B cell (primary cell): ENCODE measurements at regions not wholly inside any gene's neighbourhood (a gene's known extent, or its start where the extent isn't known, plus 50 kb on each side); places are given as distances from the start of the nearest gene placed in this dataset.

Experiments used
- ATAC-seq: fragments of 200-7000 bp; cut with Tn5 transposase; one replicate; pipeline ENCODE4 v1.10.0; 2021; ENCODE audit warnings: low read depth, mild to moderate bottlenecking, moderate number of reproducible peaks, moderate library complexity
- CTCF ChIA-PET: fragments of 350-600 bp; sonication (Branson Sonifier 250); formaldehyde crosslinking; loops from one replicate; lab custom pipeline; 2021; ENCODE audit warnings: antibody characterized with exemption, inconsistent platforms; lab: Charles Lee
- POLR2A ChIA-PET: fragments of 350-600 bp; sonication (Branson Sonifier 250); formaldehyde crosslinking; loops from one replicate; lab custom pipeline; 2021; ENCODE audit warnings: antibody characterized with exemption; lab: Charles Lee
- DNase-seq: peaks from one replicate; pipeline ENCODE4 v3.0.0; 2013
- H2AFZ ChIP-seq: 2 replicates; pipeline ENCODE4 v1.6.1; 2012; ENCODE audit warnings: mild to moderate bottlenecking, low read depth, low read length; ENCODE audit not compliant: insufficient read depth, poor library complexity, severe bottlenecking
- H3K27ac ChIP-seq, 2 donors: 1 replicate in 1 of 2; 2 replicates in 1 of 2; pipeline ENCODE4 v1.5.1; 2012 to 2013; ENCODE audit warnings: low read length in 2 of 2, mild to moderate bottlenecking in 2 of 2, moderate library complexity in 1 of 2
- H3K27me3 ChIP-seq, 4 experiments: fragments of 200-600 bp in 1 of 4; sonication (generic) in 1 of 4; replicated peaks in 1 of 4; 1 replicate in 2 of 4; 2 replicates in 2 of 4; pipeline versions ENCODE4 v1.6.1 to v1.7.0; 2013 to 2016; ENCODE audit warnings: low read length in 3 of 4, mild to moderate bottlenecking in 2 of 4, mixed read lengths in 1 of 4, moderate library complexity in 1 of 4; ENCODE audit not compliant: insufficient read depth in 4 of 4, control insufficient read depth in 3 of 4; ENCODE audit errors: control extremely low read depth in 1 of 4
- H3K36me3 ChIP-seq, 2 experiments: replicated peaks in 1 of 2; 1 replicate in 1 of 2; 2 replicates in 1 of 2; pipeline versions ENCODE4 v1.6.1 to v1.7.1; 2013; ENCODE audit warnings: low read length in 1 of 2; ENCODE audit not compliant: insufficient read depth in 2 of 2, control insufficient read depth in 1 of 2; ENCODE audit errors: control extremely low read depth in 1 of 2, extremely low read depth in 1 of 2
- H3K4me1 ChIP-seq, 2 donors: fragments of 200-600 bp in 1 of 2; sonication (generic) in 1 of 2; 1 replicate in 1 of 2; 2 replicates in 1 of 2; pipeline versions ENCODE4 v1.5.1 to v1.6.1; 2013 to 2017; ENCODE audit warnings: low read length in 2 of 2; ENCODE audit not compliant: control insufficient read depth in 2 of 2, insufficient read depth in 2 of 2
- H3K4me2 ChIP-seq: replicated peaks from 2 replicates; pipeline ENCODE3; 2012; ENCODE audit warnings: mild to moderate bottlenecking, low read depth, low read length; ENCODE audit not compliant: poor library complexity, severe bottlenecking
- H3K4me3 ChIP-seq, 5 experiments: fragments of 200-600 bp in 1 of 5; sonication (generic) in 1 of 5; 1 replicate in 3 of 5; 2 replicates in 2 of 5; pipeline versions ENCODE4 v1.5.1 to v1.7.0; 2011 to 2016; ENCODE audit warnings: low read length in 4 of 5, mild to moderate bottlenecking in 4 of 5, low read depth in 2 of 5, control low read depth in 1 of 5, moderate library complexity in 1 of 5; ENCODE audit not compliant: insufficient read depth in 1 of 5; ENCODE audit errors: control extremely low read depth in 1 of 5, extremely low read depth in 1 of 5
- H3K79me2 ChIP-seq: fragments of 200-600 bp; sonication (generic); one replicate; pipeline ENCODE4 v1.6.0; 2016; ENCODE audit warnings: low read length; ENCODE audit not compliant: control insufficient read depth, insufficient read depth
- H3K9ac ChIP-seq: fragments of 200-600 bp; sonication (generic); 2 replicates; pipeline ENCODE4 v1.6.1; 2017; ENCODE audit warnings: mild to moderate bottlenecking, low read length, moderate library complexity
- H3K9me3 ChIP-seq, 3 donors: one replicate each; pipeline versions ENCODE4 v1.6.1 to v1.7.1; 2013; ENCODE audit warnings: low read length in 2 of 3; ENCODE audit not compliant: control insufficient read depth in 2 of 3, insufficient read depth in 1 of 3; ENCODE audit errors: control extremely low read depth in 1 of 3
- H4K20me1 ChIP-seq: 2 replicates; pipeline ENCODE4 v1.6.0; 2012; ENCODE audit warnings: mild to moderate bottlenecking, low read length; ENCODE audit not compliant: insufficient read depth, control insufficient read depth, poor library complexity, severe bottlenecking
- H3K27ac Mint-ChIP-seq: one replicate; pipeline ENCODE4 v1.8.0; 2021; ENCODE audit warnings: mixed read lengths
- H3K27me3 Mint-ChIP-seq: one replicate; pipeline ENCODE4 v1.8.0; 2021; ENCODE audit warnings: mixed read lengths
- H3K4me1 Mint-ChIP-seq: one replicate; pipeline ENCODE4 v1.8.0; 2021; ENCODE audit warnings: mixed read lengths
- H3K4me3 Mint-ChIP-seq: one replicate; pipeline ENCODE4 v1.8.0; 2021; ENCODE audit warnings: mixed read lengths
- H3K9me3 Mint-ChIP-seq: one replicate; pipeline ENCODE4 v1.8.0; 2022; ENCODE audit warnings: mixed read lengths; ENCODE audit not compliant: insufficient read depth
- EZH2 ChIP-seq: IDR thresholded peaks from 2 replicates; pipeline ENCODE4 v1.6.1; 2012; ENCODE audit warnings: borderline replicate concordance, low read depth, mild to moderate bottlenecking, moderate library complexity, low read length; ENCODE audit not compliant: insufficient read depth, poor library complexity, severe bottlenecking
- WGBS: methylation state at CpG from one replicate; pipeline ENCODE4 v1.1.5; 2013; ENCODE audit warnings: missing lambda C conversion rate; ENCODE audit not compliant: insufficient coverage; 5-methylcytosine and 5-hydroxymethylcytosine counted together
- intact Hi-C: fragments of 100-400 bp; cut with micrococcal nuclease; formaldehyde crosslinking; loops from one replicate; pipeline ENCODE4 v1.10.0; 2022
- TF ChIP-seq, protein P1 (sequence below): fragments of 200-600 bp; IDR thresholded peaks from one replicate; pipeline ENCODE4 v1.8.0; 2022; ENCODE audit warnings: antibody characterized with exemption, mild to moderate bottlenecking

DNA sequence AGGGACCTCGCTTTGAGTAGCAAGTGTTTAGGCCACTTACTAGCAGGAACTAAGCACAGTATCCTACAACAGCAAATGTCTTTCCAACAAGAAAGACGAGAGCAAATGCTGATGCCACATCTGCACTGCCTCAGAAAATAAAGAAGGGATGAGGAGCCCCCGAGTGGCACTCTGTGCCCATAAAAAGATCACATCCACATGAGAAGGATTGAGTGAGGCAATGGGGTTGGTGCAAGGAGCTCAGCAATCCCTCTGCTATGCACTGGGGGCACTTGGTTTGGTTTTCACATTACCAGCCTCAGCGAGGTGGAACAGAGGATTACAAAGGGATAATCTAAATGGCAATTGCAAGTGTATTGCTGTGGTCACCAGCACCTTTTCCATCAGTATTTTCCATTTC is 252.8 kb upstream of the SLC7A11 start:
- TF ChIP-seq, protein P1, sequence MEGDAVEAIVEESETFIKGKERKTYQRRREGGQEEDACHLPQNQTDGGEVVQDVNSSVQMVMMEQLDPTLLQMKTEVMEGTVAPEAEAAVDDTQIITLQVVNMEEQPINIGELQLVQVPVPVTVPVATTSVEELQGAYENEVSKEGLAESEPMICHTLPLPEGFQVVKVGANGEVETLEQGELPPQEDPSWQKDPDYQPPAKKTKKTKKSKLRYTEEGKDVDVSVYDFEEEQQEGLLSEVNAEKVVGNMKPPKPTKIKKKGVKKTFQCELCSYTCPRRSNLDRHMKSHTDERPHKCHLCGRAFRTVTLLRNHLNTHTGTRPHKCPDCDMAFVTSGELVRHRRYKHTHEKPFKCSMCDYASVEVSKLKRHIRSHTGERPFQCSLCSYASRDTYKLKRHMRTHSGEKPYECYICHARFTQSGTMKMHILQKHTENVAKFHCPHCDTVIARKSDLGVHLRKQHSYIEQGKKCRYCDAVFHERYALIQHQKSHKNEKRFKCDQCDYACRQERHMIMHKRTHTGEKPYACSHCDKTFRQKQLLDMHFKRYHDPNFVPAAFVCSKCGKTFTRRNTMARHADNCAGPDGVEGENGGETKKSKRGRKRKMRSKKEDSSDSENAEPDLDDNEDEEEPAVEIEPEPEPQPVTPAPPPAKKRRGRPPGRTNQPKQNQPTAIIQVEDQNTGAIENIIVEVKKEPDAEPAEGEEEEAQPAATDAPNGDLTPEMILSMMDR: no peak
- TF ChIP-seq EZH2: no peak
- no peak for DNase-seq
- H3K27ac Mint-ChIP-seq: no peak overlapping the region

DNA sequence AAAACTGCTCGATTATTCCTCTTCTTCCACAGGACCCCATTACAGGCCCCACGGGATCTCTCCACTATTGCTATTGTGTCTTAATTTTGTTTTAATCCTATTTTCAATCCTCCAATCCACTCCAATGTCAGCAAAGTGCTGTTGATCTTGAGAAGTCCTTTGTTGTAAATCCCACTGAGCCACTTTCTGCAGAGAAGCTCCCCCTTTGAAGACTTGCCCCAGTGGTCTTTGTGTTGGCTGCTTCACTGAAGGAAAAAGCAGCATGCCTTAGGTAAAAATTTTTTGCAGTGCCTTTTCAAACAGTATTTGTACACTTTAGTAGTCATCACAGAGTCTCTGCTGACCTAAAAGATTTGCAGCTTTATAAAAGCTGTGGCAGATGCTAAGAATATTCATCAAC is 252.0 kb upstream of the SLC7A11 start:
- H2AFZ ChIP-seq: no peak overlapping the region
- H3K4me1 Mint-ChIP-seq: no peaks in the 10 kb centered on the region
- no peak overlapping the region for H3K27ac ChIP-seq
- intact Hi-C loops: no loop called here
- H3K27me3 ChIP-seq: no peaks in the 10 kb centered on the region
- no peak overlapping the region for H3K4me3 Mint-ChIP-seq
- no CpG with 5 or more reads among the region's 2 CpGs for WGBS
- H3K4me3 ChIP-seq: no peak overlapping the region
- no peaks in the 10 kb centered on the region for H3K27me3 Mint-ChIP-seq
- no peak for TF ChIP-seq EZH2
- TF ChIP-seq, protein P1: no peak
- ATAC-seq (no peak), DNase-seq (no peak)
- no peaks in the 10 kb centered on the region for H3K79me2 ChIP-seq
- ChIA-PET POLR2A (no interaction called here), CTCF (no interaction called here)
- H3K9me3 ChIP-seq: no peaks in the 10 kb centered on the region
- no peaks in the 10 kb centered on the region for H3K36me3 ChIP-seq
- H3K9ac ChIP-seq: no peak overlapping the region
- no peaks in the 10 kb centered on the region for H4K20me1 ChIP-seq
- H3K4me1 ChIP-seq: no peaks in the 10 kb centered on the region
- peaks cover 10% of the 10 kb centered on the region for H3K9me3 Mint-ChIP-seq
- no peak overlapping the region for H3K27ac Mint-ChIP-seq
- H3K4me2 ChIP-seq: no peak overlapping the region

More for the DNA sequence above, 252.8 kb upstream of the SLC7A11 start:
- Histone ChIP-seq H3K9me3 (peaks cover 0 to 7% (median 0%) of the 10 kb centered on the region in 3 donors), H3K27ac (no peak overlapping the region), H3K4me1 (no peaks in the 10 kb centered on the region), H3K27me3 (no peaks in the 10 kb centered on the region), H3K79me2 (no peaks in the 10 kb centered on the region), H3K4me2 (no peak overlapping the region), H3K4me3 (no peak overlapping the region), H3K36me3 (no peaks in the 10 kb centered on the region), H4K20me1 (no peaks in the 10 kb centered on the region), H3K9ac (no peak overlapping the region), H2AFZ (no peak overlapping the region)
- ChIA-PET POLR2A (no interaction called here), CTCF (no interaction called here)
- no peaks in the 10 kb centered on the region for H3K4me1 Mint-ChIP-seq
- H3K9me3 Mint-ChIP-seq: peaks cover 10% of the 10 kb centered on the region
- ATAC-seq: no peak
- intact Hi-C loops: no loop called here
- WGBS: 50% methylated on average over 2 of the region's 4 CpGs
- H3K27me3 Mint-ChIP-seq: no peaks in the 10 kb centered on the region
- no peak overlapping the region for H3K4me3 Mint-ChIP-seq
